Adrenal gland (tissue), 5 donors: ENCODE measurements at regions not wholly inside any gene's neighbourhood (a gene's known extent, or its start where the extent isn't known, plus 50 kb on each side); places are given as distances from the start of the nearest gene placed in this dataset.
"Not testable (repeated sequence)": the region's sequence is repeated elsewhere in the genome, so short reads cannot be mapped to it uniquely, and the experiment has no call there.

ENCODE experiments used
- CTCF ChIP-seq, 6 experiments: fragments of 450-650 bp in 4 of 6; fragments of 200-600 bp in 2 of 6; sonication (generic) in 1 of 6; IDR thresholded peaks; 1 replicate in 5 of 6; 2 replicates in 1 of 6; pipeline versions ENCODE4 v1.5.1 to v1.8.0; 2016 to 2021; ENCODE audit warnings: antibody characterized with exemption in 6 of 6, mild to moderate bottlenecking in 2 of 6, moderate library complexity in 1 of 6
- POLR2A ChIP-seq, 2 donors: fragments of 450-650 bp; IDR thresholded peaks; one replicate each; pipeline ENCODE4 v1.6.1; 2017; ENCODE audit warnings: antibody characterized with exemption in 2 of 2, mild to moderate bottlenecking in 2 of 2, moderate library complexity in 1 of 2
- donor health status: DM: no; HTN: no; CAD: no.

GRCh38 chr15:69879963-69880362 lies 217.8 kb downstream of the TLE3 start:
- TF ChIP-seq CTCF, POLR2A (IDR thresholded peaks at IDR 0.05): not testable (repeated sequence)
